ENCODE measurements at regions not wholly inside any gene's neighbourhood (a gene's known extent, or its start where the extent isn't known, plus 50 kb on each side); places are given as distances from the start of the nearest gene placed in this dataset.

DNA sequence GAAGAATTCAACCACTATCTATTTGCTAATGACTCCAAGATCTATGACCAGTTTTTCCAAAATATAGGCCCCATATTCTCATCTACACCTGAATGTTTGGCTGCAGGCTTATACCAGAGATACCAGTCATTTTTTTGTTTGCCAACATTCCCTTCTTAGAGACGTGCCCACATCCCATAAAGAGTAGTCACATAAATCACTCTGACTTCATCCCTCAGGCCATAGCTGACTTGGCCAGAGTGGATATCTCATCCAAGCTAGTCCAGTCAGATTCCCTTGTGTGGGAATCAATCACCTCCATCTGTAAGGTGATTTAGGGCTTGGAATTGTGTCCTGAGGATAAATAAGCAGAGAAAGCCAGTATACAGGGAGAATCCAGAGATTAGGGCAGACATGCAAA, 124.3 kb upstream of the SLC24A2 start:
- ChIA-PET POLR2A (no interaction called here), CTCF (no interaction called here)
- H4K20me1 ChIP-seq (ENCODE audit: control insufficient read depth, insufficient read depth, low read length, poor library complexity, severe bottlenecking) = no peaks in the 10 kb centered on the region
- WGBS (ENCODE audit: insufficient coverage) = no CpG with 5 or more reads among the region's 1 CpG
- no peak overlapping the region for H3K9ac ChIP-seq (ENCODE audit: low read length)
- Mint-ChIP-seq H3K4me3 (no peak overlapping the region), H3K27ac (no peak overlapping the region), H3K27me3 (peaks cover 3% of the 10 kb centered on the region), H3K9me3 (ENCODE audit: insufficient read depth) (no peaks in the 10 kb centered on the region), H3K4me1 (no peaks in the 10 kb centered on the region)
- H2AFZ ChIP-seq (ENCODE audit: insufficient read depth, low read depth, low read length, poor library complexity, severe bottlenecking) = no peak overlapping the region
- no peaks in the 10 kb centered on the region for H3K9me3 ChIP-seq (ENCODE audit: control extremely low read depth in 1 of 3, control insufficient read depth in 2 of 3, insufficient read depth in 1 of 3, low read length in 2 of 3)
- H3K27me3 ChIP-seq (replicated peaks in 1 of 4; ENCODE audit: control extremely low read depth in 1 of 4, control insufficient read depth in 3 of 4, insufficient read depth in 4 of 4, low read length in 3 of 4) = peaks cover 0 to 5% (median 0%) of the 10 kb centered on the region in 4 experiments
- no peaks in the 10 kb centered on the region for H3K36me3 ChIP-seq (replicated peaks in 1 of 2; ENCODE audit: control extremely low read depth in 1 of 2, control insufficient read depth in 1 of 2, extremely low read depth in 1 of 2, insufficient read depth in 2 of 2, low read length in 1 of 2)
- H3K4me3 ChIP-seq (ENCODE audit: control extremely low read depth in 1 of 5, extremely low read depth in 1 of 5, insufficient read depth in 1 of 5, low read depth in 2 of 5, low read length in 4 of 5) = no peak overlapping the region
- no peak for ATAC-seq (ENCODE audit: low read depth)
- H3K4me1 ChIP-seq (ENCODE audit: control insufficient read depth in 2 of 2, insufficient read depth in 2 of 2, low read length in 2 of 2) = no peaks in the 10 kb centered on the region
- DNase-seq = no peak
- no peaks in the 10 kb centered on the region for H3K79me2 ChIP-seq (ENCODE audit: control insufficient read depth, insufficient read depth, low read length)
- no peak for TF ChIP-seq EZH2 (IDR thresholded peaks at IDR 0.05; ENCODE audit: borderline replicate concordance, insufficient read depth, low read depth, low read length, poor library complexity, severe bottlenecking)
- TF ChIP-seq, protein P1, sequence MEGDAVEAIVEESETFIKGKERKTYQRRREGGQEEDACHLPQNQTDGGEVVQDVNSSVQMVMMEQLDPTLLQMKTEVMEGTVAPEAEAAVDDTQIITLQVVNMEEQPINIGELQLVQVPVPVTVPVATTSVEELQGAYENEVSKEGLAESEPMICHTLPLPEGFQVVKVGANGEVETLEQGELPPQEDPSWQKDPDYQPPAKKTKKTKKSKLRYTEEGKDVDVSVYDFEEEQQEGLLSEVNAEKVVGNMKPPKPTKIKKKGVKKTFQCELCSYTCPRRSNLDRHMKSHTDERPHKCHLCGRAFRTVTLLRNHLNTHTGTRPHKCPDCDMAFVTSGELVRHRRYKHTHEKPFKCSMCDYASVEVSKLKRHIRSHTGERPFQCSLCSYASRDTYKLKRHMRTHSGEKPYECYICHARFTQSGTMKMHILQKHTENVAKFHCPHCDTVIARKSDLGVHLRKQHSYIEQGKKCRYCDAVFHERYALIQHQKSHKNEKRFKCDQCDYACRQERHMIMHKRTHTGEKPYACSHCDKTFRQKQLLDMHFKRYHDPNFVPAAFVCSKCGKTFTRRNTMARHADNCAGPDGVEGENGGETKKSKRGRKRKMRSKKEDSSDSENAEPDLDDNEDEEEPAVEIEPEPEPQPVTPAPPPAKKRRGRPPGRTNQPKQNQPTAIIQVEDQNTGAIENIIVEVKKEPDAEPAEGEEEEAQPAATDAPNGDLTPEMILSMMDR (IDR thresholded peaks at IDR 0.05) = no peak
- H3K27ac ChIP-seq (ENCODE audit: low read length in 2 of 2) = no peak overlapping the region
- intact Hi-C loops (cut with micrococcal nuclease) = no loop called here
- H3K4me2 ChIP-seq (replicated peaks; ENCODE audit: low read depth, low read length, poor library complexity, severe bottlenecking) = no peak overlapping the region

GRCh38 chr9:19903076-19903475, 114.2 kb upstream of the SLC24A2 start:
- no peak for ATAC-seq (ENCODE audit: low read depth)

More at GRCh38 chr9:19903076-19903475, 114.2 kb upstream of the SLC24A2 start:
- no peaks in the 10 kb centered on the region for H3K27me3 ChIP-seq (replicated peaks in 1 of 4; ENCODE audit: control extremely low read depth in 1 of 4, control insufficient read depth in 3 of 4, insufficient read depth in 4 of 4, low read length in 3 of 4)
- no peaks in the 10 kb centered on the region for H3K79me2 ChIP-seq (ENCODE audit: control insufficient read depth, insufficient read depth, low read length)
- H3K4me1 Mint-ChIP-seq = no peaks in the 10 kb centered on the region
- no peaks in the 10 kb centered on the region for H4K20me1 ChIP-seq (ENCODE audit: control insufficient read depth, insufficient read depth, low read length, poor library complexity, severe bottlenecking)
- no peak for DNase-seq
- no peaks in the 10 kb centered on the region for H3K9me3 ChIP-seq (ENCODE audit: control extremely low read depth in 1 of 3, control insufficient read depth in 2 of 3, insufficient read depth in 1 of 3, low read length in 2 of 3)
- ChIA-PET CTCF (no interaction called here), POLR2A (no interaction called here)
- H3K9me3 Mint-ChIP-seq (ENCODE audit: insufficient read depth) = peaks cover 2% of the 10 kb centered on the region
- no peak overlapping the region for H3K27ac Mint-ChIP-seq
- H3K36me3 ChIP-seq (replicated peaks in 1 of 2; ENCODE audit: control extremely low read depth in 1 of 2, control insufficient read depth in 1 of 2, extremely low read depth in 1 of 2, insufficient read depth in 2 of 2, low read length in 1 of 2) = no peaks in the 10 kb centered on the region
- H3K27me3 Mint-ChIP-seq = peaks cover 3% of the 10 kb centered on the region
- WGBS (ENCODE audit: insufficient coverage) = no CpG with 5 or more reads among the region's 5 CpGs
- no peak for TF ChIP-seq EZH2 (IDR thresholded peaks at IDR 0.05; ENCODE audit: borderline replicate concordance, insufficient read depth, low read depth, low read length, poor library complexity, severe bottlenecking)
- TF ChIP-seq, protein P1 (IDR thresholded peaks at IDR 0.05) = no peak
- H3K4me3 ChIP-seq (ENCODE audit: control extremely low read depth in 1 of 5, extremely low read depth in 1 of 5, insufficient read depth in 1 of 5, low read depth in 2 of 5, low read length in 4 of 5) = no peak overlapping the region
- no peaks in the 10 kb centered on the region for H3K4me1 ChIP-seq (ENCODE audit: control insufficient read depth in 2 of 2, insufficient read depth in 2 of 2, low read length in 2 of 2)
- intact Hi-C loops (cut with micrococcal nuclease) = no loop called here
- H3K9ac ChIP-seq (ENCODE audit: low read length) = no peak overlapping the region
- no peak overlapping the region for H3K4me2 ChIP-seq (replicated peaks; ENCODE audit: low read depth, low read length, poor library complexity, severe bottlenecking)
- no peak overlapping the region for H3K4me3 Mint-ChIP-seq
- H2AFZ ChIP-seq (ENCODE audit: insufficient read depth, low read depth, low read length, poor library complexity, severe bottlenecking) = no peak overlapping the region
- no peak overlapping the region for H3K27ac ChIP-seq (ENCODE audit: low read length in 2 of 2)

Data from B cell (primary cell).